Skeletal muscle tissue (tissue), 3 donors: ENCODE measurements at regions not wholly inside any gene's neighbourhood (a gene's known extent, or its start where the extent isn't known, plus 50 kb on each side); places are given as distances from the start of the nearest gene placed in this dataset.

ENCODE experiments used
- H3K27ac ChIP-seq: one replicate; pipeline ENCODE4 v1.7.0; 2013; ENCODE audit warnings: mild to moderate bottlenecking, low read depth, low read length, inconsistent platforms
- H3K27me3 ChIP-seq, 3 donors: one replicate each; pipeline ENCODE4 v1.7.0; 2013; ENCODE audit warnings: low read length in 3 of 3; ENCODE audit not compliant: control insufficient read depth in 3 of 3, insufficient read depth in 3 of 3
- H3K36me3 ChIP-seq, 3 donors: one replicate each; pipeline ENCODE4 v1.7.0; 2013; ENCODE audit warnings: low read length in 3 of 3; ENCODE audit not compliant: control insufficient read depth in 3 of 3, insufficient read depth in 3 of 3
- H3K4me1 ChIP-seq, 3 donors: one replicate each; pipeline ENCODE4 v1.7.0; 2013; ENCODE audit warnings: low read length in 3 of 3, mild to moderate bottlenecking in 3 of 3; ENCODE audit not compliant: control insufficient read depth in 3 of 3, insufficient read depth in 3 of 3
- H3K4me3 ChIP-seq, 3 donors: one replicate each; pipeline ENCODE4 v1.7.0; 2013; ENCODE audit warnings: low read length in 3 of 3
- H3K9ac ChIP-seq, 3 donors: one replicate each; pipeline ENCODE4 v1.7.0; 2013; ENCODE audit warnings: low read length in 3 of 3, mild to moderate bottlenecking in 3 of 3, moderate library complexity in 2 of 3, low read depth in 1 of 3
- H3K9me3 ChIP-seq, 3 donors: one replicate each; pipeline ENCODE4 v1.7.0; 2013; ENCODE audit warnings: low read length in 3 of 3; ENCODE audit not compliant: control insufficient read depth in 3 of 3
- donor health status: Osteomylitis.

DNA sequence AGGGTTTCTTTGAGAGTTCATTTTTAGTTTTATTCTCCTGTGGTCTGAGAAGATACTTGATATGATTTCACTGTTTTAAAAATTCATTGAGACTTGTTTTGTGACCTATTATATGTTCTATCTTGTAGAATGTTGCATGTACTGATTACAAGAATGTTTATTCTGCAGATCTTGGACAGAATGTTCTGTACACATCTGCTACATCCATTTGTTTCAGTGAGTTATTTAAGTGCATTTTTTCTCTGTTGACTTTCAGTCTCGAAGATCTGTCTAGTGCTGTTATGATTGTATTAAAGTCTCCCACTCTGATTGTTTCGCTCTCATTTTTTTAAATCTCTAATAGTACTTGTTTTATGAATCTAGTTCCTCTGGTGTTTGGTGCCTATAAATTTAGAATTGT lies 1319.8 kb downstream of the TMEM121 start:
- H3K9ac ChIP-seq = peak overlapping the region in 1 of 3 donors; percentile 9
- H3K4me1 ChIP-seq = peaks cover 3 to 4% (median 3%) of the 10 kb centered on the region in 3 donors
- H3K27ac ChIP-seq = no peak overlapping the region
- no peaks in the 10 kb centered on the region for H3K9me3 ChIP-seq
- H3K27me3 ChIP-seq = no peaks in the 10 kb centered on the region
- no peak overlapping the region for H3K4me3 ChIP-seq
- H3K36me3 ChIP-seq = no peaks in the 10 kb centered on the region

DNA sequence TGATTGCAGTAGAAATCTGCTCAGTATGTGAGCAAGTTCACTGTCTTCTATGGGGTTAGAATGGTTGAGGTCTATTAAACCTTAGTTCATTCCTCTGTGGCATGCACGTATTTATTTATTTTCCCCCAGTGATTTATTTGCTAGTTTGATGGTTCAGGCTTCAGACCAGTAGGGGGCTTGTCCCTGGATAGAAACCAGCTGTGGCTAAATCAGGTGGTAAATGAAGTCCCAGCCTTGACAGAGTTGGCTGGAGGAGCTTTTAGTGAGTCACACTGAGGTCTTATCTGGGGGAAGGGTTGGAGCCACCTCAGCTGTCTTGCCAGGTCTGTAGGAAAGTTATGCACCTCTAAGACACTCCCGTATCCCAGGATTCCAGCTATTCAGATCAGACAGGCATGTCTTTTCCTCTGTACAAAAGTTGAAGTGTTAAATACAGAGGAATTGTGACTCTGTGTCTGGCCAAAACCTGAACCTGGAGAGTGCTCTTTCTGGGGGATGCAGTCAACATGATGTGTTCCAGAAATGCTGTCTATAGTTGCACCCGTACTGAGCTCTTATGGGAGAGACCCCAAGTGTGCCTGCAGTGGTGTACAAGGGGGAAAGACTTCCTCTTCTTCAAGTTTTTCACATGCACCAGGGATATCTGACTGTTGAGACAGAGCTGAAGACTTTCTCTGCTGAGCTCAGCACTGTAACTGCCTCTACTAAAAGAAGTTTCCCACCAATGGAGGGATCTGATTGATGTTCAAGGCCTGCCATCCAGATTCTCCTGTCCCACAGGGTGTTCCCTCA lies 1322.1 kb downstream of the TMEM121 start:
- H3K4me3 ChIP-seq = no peak overlapping the region
- peaks cover 0 to 4% (median 3%) of the 10 kb centered on the region in 3 donors for H3K4me1 ChIP-seq
- no peaks in the 10 kb centered on the region for H3K36me3 ChIP-seq
- no peaks in the 10 kb centered on the region for H3K27me3 ChIP-seq
- H3K9ac ChIP-seq = no peak overlapping the region
- no peaks in the 10 kb centered on the region for H3K9me3 ChIP-seq
- no peak overlapping the region for H3K27ac ChIP-seq

DNA sequence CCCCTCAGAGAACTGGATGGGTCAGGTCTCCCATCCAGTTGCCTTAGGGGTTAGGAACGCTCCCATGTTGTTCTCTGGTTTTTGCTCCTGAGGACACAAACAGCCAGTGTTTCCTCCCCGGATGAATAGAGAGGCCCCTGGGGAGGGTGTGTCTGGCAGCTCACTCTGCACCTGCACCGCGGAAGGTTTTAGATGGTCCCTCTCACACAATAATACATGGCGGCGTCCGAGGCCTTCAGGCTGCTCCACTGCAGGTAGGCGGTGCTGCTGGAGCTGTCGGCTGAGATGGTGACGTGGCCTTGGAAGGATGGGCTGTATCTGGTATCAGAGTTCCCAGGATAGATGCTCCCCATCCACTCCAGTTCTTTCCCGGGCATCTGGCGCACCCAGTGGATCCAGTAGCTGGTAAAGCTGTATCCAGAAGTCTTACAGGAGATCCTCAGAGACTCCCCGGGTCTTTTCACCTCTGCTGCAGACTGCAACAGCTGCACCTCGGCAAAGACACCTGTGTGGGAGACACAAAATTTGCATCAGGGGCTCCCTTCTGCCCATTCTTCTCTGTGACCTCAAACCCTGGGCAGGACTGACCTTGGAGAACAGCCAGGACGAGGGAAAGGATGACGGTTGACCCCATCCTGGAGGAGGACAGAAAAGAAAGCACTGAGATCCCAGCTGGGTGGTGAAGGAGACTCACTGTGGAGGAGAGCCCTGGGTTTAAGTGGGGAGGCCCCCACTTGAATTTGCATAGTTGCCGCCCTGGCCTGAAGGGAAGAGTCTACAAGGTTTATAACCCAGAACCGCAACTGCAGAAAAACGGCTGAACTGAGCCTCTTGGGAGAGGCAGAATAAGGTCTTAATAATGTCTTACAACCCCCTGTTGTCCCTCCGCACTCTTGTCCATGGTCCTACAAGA lies 1324.8 kb downstream of the TMEM121 start:
- H3K9ac ChIP-seq = no peak overlapping the region
- no peaks in the 10 kb centered on the region for H3K4me1 ChIP-seq
- H3K9me3 ChIP-seq = no peaks in the 10 kb centered on the region
- H3K27me3 ChIP-seq = no peaks in the 10 kb centered on the region
- H3K36me3 ChIP-seq = no peaks in the 10 kb centered on the region
- H3K4me3 ChIP-seq = no peak overlapping the region
- H3K27ac ChIP-seq = no peak overlapping the region

DNA sequence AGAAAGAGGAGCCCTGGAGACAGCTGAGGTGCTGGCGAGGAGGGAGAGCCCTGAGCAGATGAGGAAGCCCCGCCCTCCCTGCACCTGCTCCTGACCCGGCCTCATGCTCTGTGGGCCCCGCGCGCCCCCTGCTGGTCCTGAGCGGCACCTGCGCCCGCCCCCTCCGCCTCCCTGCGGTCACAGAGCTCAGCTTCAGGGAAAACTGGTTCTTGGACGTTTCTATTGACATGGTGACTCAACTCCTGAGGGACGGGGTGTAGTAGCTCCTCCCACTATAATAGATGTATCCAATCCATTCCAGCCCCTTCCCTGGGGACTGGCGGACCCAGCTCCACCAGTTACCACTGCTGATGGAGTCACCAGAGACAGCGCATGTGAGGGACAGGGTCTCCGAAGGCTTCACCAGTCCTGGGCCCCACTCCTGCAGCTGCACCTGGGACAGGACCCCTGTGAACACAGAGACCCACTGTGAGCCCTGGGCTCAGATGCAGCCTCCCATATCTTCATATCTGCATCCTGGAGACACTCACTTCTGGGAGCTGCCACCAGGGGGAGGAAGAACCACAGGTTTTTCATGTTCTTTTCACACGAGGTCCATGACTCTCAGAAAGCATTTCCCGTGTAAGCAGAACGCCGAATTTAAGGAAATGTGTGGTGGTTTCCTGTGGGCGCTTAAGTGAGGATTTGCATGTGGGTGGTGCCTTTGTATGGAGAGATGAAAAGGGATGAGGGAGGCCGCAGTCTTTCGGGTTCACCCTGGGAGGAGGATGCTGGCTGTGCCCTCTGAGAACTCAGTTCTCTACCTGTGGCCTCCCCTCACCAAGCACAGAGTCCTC lies 1346.4 kb downstream of the TMEM121 start:
- no peaks in the 10 kb centered on the region for H3K4me1 ChIP-seq
- H3K9me3 ChIP-seq = no peaks in the 10 kb centered on the region
- H3K9ac ChIP-seq = no peak overlapping the region
- no peaks in the 10 kb centered on the region for H3K36me3 ChIP-seq
- no peak overlapping the region for H3K27ac ChIP-seq
- peaks cover 0 to 7% (median 4%) of the 10 kb centered on the region in 3 donors for H3K27me3 ChIP-seq
- H3K4me3 ChIP-seq = no peak overlapping the region

DNA sequence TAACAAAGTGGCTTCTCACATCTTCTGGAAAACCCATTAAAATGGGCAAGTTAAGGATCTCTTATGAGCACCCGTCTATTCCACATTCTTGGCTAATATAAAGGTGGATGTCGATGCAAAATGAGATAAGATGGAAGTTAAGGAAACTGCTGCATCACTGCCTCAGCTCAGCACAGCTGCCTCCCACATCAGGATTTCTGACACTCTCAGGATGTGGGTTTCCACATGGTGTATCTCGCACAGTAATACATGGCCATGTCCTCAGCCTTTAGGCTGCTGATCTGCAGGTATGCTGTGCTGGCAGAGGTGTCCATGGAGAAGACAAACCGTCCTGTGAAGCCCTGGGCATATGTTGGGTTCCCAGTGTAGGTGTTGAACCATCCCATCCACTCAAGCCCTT lies 1348.0 kb downstream of the TMEM121 start:
- Histone ChIP-seq H3K36me3 (no peaks in the 10 kb centered on the region), H3K4me3 (no peak overlapping the region), H3K4me1 (no peaks in the 10 kb centered on the region), H3K27ac (no peak overlapping the region), H3K27me3 (peaks cover 0 to 7% (median 4%) of the 10 kb centered on the region in 3 donors), H3K9ac (no peak overlapping the region), H3K9me3 (no peaks in the 10 kb centered on the region)

DNA sequence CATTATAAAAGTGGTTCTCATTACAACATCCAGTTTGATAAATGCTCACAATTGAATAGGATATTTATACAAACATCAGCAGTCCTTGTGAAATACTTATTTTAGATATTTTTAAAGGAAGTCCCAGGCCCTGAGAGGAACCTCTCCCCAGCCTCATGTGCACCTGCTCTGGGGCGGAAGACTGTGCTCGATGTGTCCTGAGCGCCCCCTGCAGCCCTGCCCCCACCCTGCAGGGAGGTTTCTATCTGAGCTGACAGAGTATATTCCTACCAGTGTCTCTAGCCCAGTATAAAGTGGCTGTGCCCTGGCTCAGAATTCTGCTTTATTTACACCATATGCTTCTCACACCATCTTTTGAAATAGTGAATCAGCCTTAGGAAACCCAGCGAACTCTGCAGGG lies 1349.1 kb downstream of the TMEM121 start:
- no peak overlapping the region for H3K9ac ChIP-seq
- H3K36me3 ChIP-seq = no peaks in the 10 kb centered on the region
- H3K9me3 ChIP-seq = no peaks in the 10 kb centered on the region
- no peak overlapping the region for H3K4me3 ChIP-seq
- no peaks in the 10 kb centered on the region for H3K4me1 ChIP-seq
- no peak overlapping the region for H3K27ac ChIP-seq
- H3K27me3 ChIP-seq = peaks cover 0 to 7% (median 0%) of the 10 kb centered on the region in 3 donors

DNA sequence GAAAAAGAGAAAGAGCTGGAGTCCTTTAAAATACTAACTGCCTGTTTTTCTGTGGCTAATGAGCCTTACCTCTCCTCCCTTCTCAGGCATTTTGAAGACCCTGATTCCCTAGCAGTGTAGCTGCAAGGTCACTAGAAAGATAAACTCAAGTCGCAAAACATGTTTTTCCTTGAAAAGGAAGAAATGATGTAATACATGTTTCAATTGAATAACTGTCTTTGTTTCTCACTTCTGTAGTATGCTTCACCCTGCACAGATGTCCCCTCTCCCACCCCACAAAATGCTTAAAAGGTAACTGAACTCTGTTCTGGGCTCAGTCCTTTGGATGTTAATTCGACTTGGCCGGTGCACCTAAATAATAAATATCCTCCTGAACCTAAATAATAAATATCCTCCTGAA lies 1350.3 kb downstream of the TMEM121 start:
- H3K27ac ChIP-seq = no peak overlapping the region

DNA sequence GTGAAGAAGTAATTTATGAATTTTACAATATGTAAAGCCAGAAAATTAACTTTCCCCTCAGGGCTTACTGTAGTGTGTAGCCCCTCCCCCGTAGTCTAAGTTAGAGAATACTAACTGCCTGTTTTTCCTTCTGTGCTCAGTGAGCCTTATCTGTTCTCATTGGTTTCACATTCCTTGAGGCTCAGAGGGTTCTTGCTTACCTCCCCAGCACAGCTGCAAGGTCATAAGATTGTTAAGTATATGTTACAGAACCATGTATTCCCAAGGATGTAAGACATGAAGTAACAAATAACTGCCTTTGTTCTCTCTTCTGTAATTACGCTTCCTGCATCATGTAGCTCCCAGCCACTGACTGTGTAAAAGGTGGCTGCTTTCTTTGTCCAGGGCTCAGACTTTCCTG lies 1351.1 kb downstream of the TMEM121 start:
- no peaks in the 10 kb centered on the region for H3K4me1 ChIP-seq
- H3K9ac ChIP-seq = no peak overlapping the region
- H3K27ac ChIP-seq = no peak overlapping the region
- H3K4me3 ChIP-seq = no peak overlapping the region
- H3K27me3 ChIP-seq = peaks cover 0 to 7% (median 0%) of the 10 kb centered on the region in 3 donors
- no peaks in the 10 kb centered on the region for H3K36me3 ChIP-seq
- no peaks in the 10 kb centered on the region for H3K9me3 ChIP-seq

More for the DNA sequence above, 1350.3 kb downstream of the TMEM121 start:
- Histone ChIP-seq H3K36me3 (no peaks in the 10 kb centered on the region), H3K9ac (no peak overlapping the region), H3K27me3 (peaks cover 0 to 7% (median 0%) of the 10 kb centered on the region in 3 donors), H3K9me3 (no peaks in the 10 kb centered on the region), H3K4me3 (no peak overlapping the region), H3K4me1 (no peaks in the 10 kb centered on the region)

DNA sequence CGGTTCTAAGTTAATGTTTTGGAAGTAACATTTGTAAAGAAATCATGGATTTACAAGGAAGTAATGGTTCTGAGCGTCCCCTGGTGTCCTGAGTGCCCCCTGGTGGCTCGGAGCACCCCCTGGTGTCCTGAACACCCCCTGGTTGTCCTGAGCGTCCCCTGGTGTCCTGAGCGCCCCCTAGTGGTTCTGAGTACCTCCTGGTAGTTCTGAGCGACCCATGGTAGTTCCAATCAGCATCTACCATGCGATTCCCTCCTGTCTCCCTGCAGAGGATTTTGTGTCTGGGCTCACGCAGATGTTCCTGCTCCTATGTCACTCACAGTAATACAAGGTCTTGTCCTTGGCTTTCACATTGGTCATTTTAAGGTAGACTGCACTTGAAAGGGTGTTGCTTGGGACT lies 1352.9 kb downstream of the TMEM121 start:
- no peaks in the 10 kb centered on the region for H3K9me3 ChIP-seq
- H3K4me3 ChIP-seq = no peak overlapping the region
- no peak overlapping the region for H3K27ac ChIP-seq
- peaks cover 0 to 7% (median 0%) of the 10 kb centered on the region in 3 donors for H3K27me3 ChIP-seq
- H3K4me1 ChIP-seq = no peaks in the 10 kb centered on the region
- no peak overlapping the region for H3K9ac ChIP-seq
- no peaks in the 10 kb centered on the region for H3K36me3 ChIP-seq
